Nephron progenitor cell (in vitro differentiated cells): ENCODE measurements at regions not wholly inside any gene's neighbourhood (a gene's known extent, or its start where the extent isn't known, plus 50 kb on each side); places are given as distances from the start of the nearest gene placed in this dataset.

Experiments
- DNase-seq: peaks from one replicate; pipeline ENCODE4 v3.0.0; 2021
- H3K27ac Mint-ChIP-seq: 2 replicates; pipeline ENCODE4 v1.8.0; 2021; ENCODE audit warnings: mild to moderate bottlenecking, moderate library complexity, mixed read lengths
- H3K27me3 Mint-ChIP-seq: 2 replicates; pipeline ENCODE4 v1.8.0; 2021; ENCODE audit warnings: mild to moderate bottlenecking, low read depth, mixed read lengths; ENCODE audit not compliant: poor library complexity
- H3K36me3 Mint-ChIP-seq: 2 replicates; pipeline ENCODE4 v1.8.0; 2021; ENCODE audit warnings: low read depth, mixed read lengths
- H3K4me1 Mint-ChIP-seq: 2 replicates; pipeline ENCODE4 v1.8.0; 2021; ENCODE audit warnings: mixed read lengths
- H3K4me3 Mint-ChIP-seq: 2 replicates; pipeline ENCODE4 v1.8.0; 2021; ENCODE audit warnings: mild to moderate bottlenecking, moderate library complexity, mixed read lengths
- H3K9me3 Mint-ChIP-seq: 2 replicates; pipeline ENCODE4 v1.8.0; 2021; ENCODE audit warnings: mild to moderate bottlenecking, moderate library complexity, mixed read lengths
- TF ChIP-seq, protein P1 (sequence below): fragments of 200-600 bp; sonication (generic); IDR thresholded peaks from 2 replicates; pipeline ENCODE4 v1.5.0; 2021; ENCODE audit warnings: antibody characterized with exemption

- TF ChIP-seq, protein P1, sequence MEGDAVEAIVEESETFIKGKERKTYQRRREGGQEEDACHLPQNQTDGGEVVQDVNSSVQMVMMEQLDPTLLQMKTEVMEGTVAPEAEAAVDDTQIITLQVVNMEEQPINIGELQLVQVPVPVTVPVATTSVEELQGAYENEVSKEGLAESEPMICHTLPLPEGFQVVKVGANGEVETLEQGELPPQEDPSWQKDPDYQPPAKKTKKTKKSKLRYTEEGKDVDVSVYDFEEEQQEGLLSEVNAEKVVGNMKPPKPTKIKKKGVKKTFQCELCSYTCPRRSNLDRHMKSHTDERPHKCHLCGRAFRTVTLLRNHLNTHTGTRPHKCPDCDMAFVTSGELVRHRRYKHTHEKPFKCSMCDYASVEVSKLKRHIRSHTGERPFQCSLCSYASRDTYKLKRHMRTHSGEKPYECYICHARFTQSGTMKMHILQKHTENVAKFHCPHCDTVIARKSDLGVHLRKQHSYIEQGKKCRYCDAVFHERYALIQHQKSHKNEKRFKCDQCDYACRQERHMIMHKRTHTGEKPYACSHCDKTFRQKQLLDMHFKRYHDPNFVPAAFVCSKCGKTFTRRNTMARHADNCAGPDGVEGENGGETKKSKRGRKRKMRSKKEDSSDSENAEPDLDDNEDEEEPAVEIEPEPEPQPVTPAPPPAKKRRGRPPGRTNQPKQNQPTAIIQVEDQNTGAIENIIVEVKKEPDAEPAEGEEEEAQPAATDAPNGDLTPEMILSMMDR = no peak
- Mint-ChIP-seq H3K27ac (no peak overlapping the region), H3K4me3 (no peak overlapping the region), H3K4me1 (peaks cover 35% of the 10 kb centered on the region), H3K36me3 (peaks cover 5% of the 10 kb centered on the region), H3K27me3 (peaks cover 25% of the 10 kb centered on the region), H3K9me3 (peaks cover 13% of the 10 kb centered on the region)
- no peak for DNase-seq
These were observed 89.6 kb upstream of the TLE3 start for GRCh38 chr15:70187331-70187730.

- Mint-ChIP-seq H3K36me3 (no peaks in the 10 kb centered on the region), H3K27me3 (peaks cover 28% of the 10 kb centered on the region), H3K4me1 (peaks cover 41% of the 10 kb centered on the region), H3K27ac (no peak overlapping the region), H3K4me3 (no peak overlapping the region), H3K9me3 (peaks cover 2% of the 10 kb centered on the region)
- TF ChIP-seq, protein P1 = no peak
- no peak for DNase-seq
These were observed 88.4 kb upstream of the TLE3 start for GRCh38 chr15:70186152-70186551.

GRCh38 chr15:70185251-70185711 is 87.6 kb upstream of the TLE3 start:
- H3K27ac Mint-ChIP-seq = peak overlapping the region; percentile 4
- TF ChIP-seq, protein P1 = no peak
- H3K36me3 Mint-ChIP-seq = no peaks in the 10 kb centered on the region
- peaks cover 31% of the 10 kb centered on the region for H3K27me3 Mint-ChIP-seq
- no peaks in the 10 kb centered on the region for H3K9me3 Mint-ChIP-seq
- DNase-seq = no peak
- no peak overlapping the region for H3K4me3 Mint-ChIP-seq
- peaks cover 41% of the 10 kb centered on the region for H3K4me1 Mint-ChIP-seq

DNA sequence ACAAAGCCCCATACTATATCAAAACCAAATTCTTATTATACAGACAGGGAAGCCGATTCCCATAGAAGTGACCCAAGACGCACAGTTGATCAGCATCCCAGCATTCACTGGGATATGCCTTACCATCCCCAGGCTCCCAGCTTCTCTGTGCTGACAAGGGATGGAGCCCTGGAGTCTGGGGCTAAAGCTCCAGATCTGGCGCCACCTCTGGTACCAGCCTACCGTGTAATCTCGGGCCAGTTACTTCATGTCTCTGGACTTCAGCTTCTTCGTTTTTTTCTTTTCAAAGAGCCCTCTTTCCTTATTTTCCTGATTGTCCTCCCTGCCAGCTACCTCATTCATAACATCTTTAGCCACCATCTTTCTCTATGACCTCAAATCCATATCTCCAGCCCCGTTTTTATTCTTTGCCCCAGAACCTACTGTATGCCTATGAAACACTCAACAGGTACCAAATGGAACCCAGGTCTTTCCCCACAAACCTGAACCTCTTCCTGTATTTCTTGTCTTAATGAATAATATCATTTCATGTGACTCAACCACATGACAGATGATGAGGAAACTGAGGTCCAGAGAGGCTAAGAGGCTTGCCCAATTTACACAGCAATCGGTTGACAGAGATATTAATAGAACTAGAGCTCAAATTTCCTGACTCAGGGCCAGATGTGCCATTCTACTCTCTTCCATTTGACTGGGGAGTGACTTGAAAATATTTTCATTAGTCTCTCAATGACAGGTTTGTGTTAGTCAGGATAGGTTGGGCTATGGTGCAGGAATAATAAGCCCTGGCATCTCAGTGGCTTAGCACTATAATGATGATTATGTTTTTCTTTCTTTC is 85.4 kb upstream of the TLE3 start:
- TF ChIP-seq, protein P1 = no peak
- no peak overlapping the region for H3K27ac Mint-ChIP-seq
- no peak for DNase-seq

DNA sequence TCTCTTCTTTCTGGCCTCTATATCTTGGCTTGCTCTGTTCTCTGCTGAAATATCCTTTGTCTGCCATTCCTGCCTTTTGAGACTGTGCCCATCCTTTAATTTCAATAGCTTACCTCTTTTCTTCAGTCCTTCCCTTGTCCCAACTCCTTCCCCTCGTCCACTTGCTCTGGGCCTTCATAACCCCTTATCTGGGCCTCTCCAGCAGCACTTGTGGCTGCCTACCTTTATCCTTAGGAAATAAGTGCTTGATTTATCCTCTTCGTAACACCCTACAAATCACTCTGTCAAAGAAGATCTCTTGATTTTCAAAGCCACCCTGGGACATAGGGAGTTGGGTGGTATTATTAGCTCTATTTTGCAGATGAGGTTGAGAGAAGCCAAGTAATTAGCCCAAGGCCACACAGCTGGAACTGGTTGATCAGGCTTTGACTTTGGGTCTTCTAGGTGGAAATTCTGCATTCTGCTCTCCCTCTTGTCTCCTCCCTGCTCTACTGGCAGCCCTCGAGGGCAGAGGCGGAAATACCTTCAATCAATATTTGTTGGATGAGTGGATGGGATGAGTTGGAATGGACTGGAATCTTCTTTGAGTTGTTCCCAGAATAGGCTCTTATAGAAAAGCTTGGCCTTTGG is 84.0 kb upstream of the TLE3 start:
- Mint-ChIP-seq H3K9me3 (no peaks in the 10 kb centered on the region), H3K36me3 (no peaks in the 10 kb centered on the region), H3K27me3 (peaks cover 22% of the 10 kb centered on the region), H3K4me3 (no peak overlapping the region), H3K27ac (no peak overlapping the region), H3K4me1 (peaks cover 33% of the 10 kb centered on the region)
- TF ChIP-seq, protein P1 = no peak
- no peak for DNase-seq

More for the DNA sequence above, 85.4 kb upstream of the TLE3 start:
- Mint-ChIP-seq H3K9me3 (no peaks in the 10 kb centered on the region), H3K36me3 (no peaks in the 10 kb centered on the region), H3K27me3 (peaks cover 28% of the 10 kb centered on the region), H3K4me1 (peaks cover 46% of the 10 kb centered on the region), H3K4me3 (no peak overlapping the region)
